ENCODE measurements at regions not wholly inside any gene's neighbourhood (a gene's known extent, or its start where the extent isn't known, plus 50 kb on each side); places are given as distances from the start of the nearest gene placed in this dataset.

GRCh38 chr12:66741919-66742318 lies 63.0 kb upstream of the GRIP1 start:
- TF ChIP-seq CTCF (conservative IDR thresholded peaks at IDR 0.05; ENCODE audit: low read length) (no peak), EZH2phosphoT487 (IDR thresholded peaks at IDR 0.05; ENCODE audit: borderline replicate concordance, low read depth, low read length) (no peak)
